GM18861 (cell line): ENCODE measurements at regions not wholly inside any gene's neighbourhood (a gene's known extent, or its start where the extent isn't known, plus 50 kb on each side); places are given as distances from the start of the nearest gene placed in this dataset.
"Not testable (repeated sequence)": the region's sequence is repeated elsewhere in the genome, so short reads cannot be mapped to it uniquely, and the experiment has no call there.

Experiments used
- ATAC-seq: cut with Tn5 transposase; IDR thresholded peaks from one replicate; pipeline ENCODE4 v1.9.1; 2021; ENCODE audit not compliant: unreplicated experiment

DNA sequence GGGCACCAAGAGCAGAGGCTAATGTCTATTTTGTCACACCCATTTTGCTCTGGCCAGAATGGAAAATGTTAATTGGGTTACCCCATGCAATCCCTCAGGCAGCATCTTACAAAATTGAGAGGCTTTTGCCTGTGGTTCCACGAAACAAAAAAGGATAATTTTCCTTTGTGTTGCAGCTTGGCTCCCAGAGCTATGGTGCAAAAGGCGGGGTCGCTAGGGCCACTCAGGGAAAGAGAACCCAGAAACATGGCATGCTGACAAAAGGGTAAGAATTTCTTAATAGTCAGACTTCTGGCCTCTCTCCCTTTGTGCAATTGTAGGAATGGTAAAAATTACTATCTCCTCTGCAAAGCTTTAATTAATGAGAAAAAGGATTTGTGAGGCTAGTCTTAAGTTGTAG is 119.6 kb upstream of the BANK1 start:
- ATAC-seq = no peak

DNA sequence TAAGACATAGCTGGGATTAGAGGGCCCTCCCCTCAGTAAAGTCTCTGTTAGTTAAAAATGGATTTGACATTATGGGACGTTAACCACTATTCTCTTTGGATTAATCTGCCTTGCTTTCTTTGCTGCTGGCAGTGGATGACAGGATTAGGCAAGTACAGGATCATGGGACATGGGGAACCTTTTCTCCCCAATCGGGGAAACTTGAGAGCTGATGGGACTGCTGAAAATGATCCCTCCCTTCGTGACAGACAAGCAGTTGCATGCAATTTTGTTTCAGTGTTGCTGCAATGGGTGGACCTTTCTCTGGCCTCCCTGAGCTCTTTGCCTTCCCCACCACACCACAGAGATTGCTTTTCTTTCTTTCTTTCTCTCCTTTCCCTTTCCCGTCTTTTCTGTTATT is 120.2 kb upstream of the BANK1 start:
- no peak for ATAC-seq

DNA sequence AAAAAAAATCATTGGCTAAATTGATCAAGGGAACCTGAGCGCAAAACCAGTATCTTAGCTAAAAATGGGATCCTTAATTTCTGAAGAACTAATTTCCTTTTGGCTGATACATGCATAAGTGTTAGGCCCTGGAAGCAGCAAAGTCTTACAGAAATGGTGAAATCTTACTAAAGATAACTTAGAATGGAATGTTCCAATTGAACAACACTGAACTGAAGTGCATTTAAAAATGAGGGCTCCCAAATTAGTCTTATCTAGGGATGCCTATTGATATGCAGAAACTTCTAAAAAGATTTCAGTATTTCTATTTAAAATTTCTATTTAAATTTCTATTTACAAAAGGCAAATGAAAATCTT is 120.7 kb upstream of the BANK1 start:
- no peak for ATAC-seq

DNA sequence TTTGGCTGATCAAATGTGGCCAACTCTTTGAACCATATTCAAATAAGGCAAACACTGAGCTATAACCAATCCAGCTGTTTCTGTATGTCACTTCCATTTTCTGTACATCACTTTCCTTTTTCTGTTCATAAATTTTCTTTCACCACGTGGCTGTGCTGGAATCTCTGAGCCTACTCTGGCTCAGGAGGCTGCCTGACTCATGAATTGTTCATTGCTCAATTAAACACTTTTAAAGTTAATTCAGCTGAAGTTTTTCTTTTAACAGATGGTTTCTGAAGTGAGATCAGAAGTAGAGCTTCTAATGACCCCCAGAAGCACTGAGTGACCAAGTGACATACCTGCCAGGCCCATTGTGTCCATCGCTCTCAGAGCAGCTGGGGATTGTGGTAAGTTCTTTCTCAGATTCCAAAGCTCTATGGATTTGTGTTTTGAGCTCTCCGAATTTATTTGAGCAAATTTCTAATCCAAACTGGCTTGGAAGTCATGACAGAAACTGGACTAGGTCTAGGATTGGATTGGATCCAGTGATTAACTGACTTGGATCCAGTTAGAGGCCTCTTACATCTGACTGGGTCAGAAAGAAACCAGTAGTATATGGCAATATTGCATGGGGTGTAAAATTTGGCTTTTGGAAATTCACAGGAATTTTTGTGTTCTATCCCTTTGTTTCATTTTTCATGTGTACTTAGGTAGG is 121.2 kb upstream of the BANK1 start:
- ATAC-seq = no peak

DNA sequence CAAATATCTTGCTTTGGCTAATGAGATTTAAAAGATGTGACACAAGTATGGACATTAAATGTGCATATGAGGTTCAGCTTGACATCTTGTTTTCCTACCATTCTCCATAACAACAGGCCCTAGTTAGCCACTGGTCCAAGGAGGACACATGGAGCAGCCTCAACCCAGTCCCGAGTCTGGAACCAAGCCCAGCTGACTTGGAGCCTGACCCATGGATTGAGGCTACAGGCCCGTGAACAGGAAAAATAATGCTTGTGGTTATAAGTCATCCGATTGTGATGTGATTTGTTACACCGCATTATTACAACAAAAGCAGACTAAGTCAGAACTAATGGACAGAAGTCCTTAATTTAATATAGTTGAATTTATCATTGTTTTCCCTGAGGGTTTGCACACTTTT is 123.2 kb upstream of the BANK1 start:
- ATAC-seq = no peak

DNA sequence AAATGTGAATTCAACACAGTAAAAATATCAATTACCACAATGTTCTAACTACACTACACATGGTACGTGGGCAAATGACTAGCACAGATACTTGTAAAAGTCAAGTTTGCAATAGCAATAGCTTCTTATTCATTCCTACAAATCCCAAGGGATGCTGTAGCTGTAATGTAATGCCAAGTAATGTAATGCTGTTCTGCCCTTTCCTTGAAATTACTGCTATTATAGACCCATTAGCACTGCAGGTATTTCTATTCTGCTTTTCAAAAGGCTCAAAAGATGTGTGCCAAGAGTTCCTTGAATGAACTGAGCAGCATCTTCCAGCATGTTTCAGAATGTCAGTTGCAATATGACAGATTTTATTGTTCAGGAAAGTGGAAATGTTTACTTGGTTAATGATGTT is 129.9 kb upstream of the BANK1 start:
- no peak for ATAC-seq

DNA sequence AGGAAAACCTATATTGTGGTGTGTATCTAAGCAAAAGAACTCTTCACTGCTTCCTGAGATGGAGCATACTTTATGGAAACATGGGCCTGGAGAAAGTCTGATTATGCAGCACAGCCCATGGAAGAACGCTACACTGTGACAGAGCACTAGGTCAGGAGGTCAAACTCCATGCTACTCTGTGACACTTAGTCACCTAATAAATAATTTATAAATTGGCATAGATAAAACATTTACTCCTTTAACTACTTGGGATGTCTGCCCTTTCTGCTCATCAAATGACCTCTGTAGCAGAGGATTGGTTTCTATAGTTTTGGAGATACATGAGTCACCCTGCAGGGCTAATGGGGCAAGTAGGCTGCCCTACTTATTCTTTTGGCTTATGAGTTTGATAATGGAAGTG is 134.7 kb upstream of the BANK1 start:
- ATAC-seq = no peak

DNA sequence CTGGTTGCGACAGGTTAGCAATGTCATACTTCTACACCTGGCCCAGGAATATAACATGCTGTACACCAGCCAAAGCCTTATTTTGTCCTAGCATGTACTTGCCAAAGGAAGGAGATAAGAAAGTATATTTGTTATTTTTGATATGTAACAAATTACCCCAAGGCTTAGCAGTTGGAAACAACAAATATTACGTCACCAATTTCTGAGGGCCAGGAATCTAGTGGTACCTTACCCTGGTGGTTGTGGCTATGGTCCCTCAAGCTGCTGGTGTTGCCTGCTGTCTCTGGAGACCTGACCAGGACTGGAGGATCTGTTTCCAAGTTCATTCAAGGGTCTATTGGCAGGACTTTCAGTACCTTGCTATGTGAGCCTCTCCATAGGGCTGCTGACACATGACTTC is 135.5 kb upstream of the BANK1 start:
- no peak for ATAC-seq

DNA sequence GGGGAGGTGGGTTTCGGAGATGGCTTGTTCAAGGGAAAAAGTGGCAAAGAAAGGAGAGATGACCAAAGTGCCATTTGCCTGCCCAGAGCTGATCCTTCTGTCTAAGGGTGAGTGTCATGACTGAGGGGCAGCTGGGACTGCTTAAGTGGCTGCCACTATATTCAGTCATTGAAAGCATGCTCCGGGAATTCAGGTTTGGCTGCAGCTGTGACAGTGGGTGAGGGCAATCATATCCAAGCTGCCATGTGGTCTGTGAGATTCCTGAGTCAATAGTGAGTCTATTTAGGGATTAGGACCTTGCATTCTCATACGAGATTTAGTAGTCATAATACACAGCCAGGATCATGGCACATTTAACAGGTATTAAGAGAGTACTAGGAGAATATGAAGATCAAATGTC is 138.8 kb upstream of the BANK1 start:
- no peak for ATAC-seq

DNA sequence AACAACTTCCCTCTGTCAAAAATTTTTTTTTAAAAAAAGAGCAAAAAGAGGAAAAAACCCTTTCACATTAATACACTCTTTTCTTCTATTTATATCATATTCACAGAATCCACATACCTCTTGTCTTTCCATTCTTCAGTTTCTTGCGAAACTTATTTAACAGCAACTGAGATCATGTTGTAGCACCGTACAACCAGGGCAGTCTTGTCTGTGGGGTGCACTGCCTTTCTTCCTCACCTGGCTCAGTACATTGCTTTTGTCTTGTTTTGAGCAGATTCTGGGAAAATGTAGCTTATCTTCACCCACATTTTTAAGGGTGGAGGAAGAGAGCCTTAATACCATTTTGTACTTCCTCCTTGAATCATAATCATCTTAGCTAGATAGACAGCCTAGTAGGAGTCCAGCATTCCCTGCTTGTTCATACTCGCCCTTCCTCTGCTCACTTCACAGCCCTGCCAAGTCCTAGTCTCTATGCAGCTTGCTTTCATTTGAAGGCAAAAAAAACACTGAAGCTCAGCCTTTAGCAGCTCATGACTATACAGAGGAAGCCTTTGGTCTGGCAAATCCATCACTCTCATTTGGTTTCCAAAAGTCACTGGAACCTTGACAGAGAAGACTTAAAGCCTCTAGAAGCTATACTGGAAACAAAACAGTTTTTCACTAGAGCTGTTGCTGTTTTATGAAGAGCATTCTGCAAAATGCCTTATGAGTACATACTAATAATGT is 140.6 kb upstream of the BANK1 start:
- ATAC-seq = no peak

DNA sequence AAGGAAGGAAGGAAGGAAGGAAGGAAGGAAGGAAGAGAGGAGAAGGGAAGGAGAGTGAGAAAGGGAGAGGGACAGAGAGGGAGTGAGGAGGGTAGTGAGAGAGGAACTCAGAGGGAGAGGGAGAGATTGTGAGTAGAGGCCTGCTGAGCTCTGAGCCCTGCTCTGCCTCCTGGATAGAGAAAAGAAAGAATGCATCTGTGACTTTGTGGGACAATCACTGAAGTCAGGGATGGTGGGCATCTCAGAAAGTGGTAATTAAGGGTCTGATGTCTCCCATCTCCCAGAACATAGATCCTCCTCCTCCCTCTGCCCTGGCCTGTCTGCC is 142.9 kb upstream of the BANK1 start:
- no peak for ATAC-seq

DNA sequence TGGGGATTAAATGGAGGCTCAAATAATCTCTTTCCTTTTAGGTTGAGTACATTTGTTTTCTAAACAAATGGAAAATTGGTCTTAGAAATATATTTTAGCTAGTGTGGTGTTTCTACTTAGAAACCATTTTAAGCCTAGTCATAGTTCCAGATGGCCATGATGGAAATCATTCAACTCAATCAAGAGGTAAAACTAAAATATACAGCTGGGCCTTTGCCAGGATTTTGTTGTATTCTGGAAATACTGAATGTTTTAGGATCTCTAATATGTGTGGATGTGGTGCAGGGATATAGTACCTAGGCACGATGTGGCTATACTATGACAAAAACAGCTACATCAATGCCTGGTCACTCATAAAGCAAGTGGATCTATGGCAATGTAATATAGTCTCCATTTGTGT is 146.0 kb upstream of the BANK1 start:
- no peak for ATAC-seq

DNA sequence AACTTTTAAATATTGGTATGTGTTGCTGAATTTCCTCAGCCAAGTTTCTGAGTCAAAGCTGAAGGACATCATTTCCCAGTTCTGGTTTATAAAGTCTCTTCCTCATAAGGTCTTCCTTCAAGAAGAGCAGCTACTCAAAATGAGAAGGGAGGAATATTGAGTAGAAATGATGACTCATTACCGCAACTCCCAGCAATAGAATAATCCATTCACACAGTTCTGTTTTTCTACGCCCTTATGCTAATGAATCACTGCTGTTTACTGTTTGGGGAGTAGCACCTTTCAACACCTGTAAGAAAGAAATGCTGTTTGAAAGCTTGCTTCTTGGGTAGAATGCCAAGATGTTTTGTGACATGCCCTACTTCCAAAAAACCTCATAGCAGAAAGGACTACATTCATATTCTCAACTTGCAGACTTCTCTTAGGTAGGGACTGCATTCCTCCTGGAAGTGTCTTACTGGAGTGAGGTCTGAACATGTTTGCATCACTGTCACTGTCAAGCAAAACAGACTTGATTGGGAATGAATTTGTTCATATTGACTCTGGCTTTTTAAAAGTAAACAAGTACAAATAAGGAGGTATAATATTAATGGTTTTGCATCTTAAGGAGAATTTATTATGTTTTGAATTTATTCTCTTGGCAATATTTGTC is 147.2 kb upstream of the BANK1 start:
- no peak for ATAC-seq

DNA sequence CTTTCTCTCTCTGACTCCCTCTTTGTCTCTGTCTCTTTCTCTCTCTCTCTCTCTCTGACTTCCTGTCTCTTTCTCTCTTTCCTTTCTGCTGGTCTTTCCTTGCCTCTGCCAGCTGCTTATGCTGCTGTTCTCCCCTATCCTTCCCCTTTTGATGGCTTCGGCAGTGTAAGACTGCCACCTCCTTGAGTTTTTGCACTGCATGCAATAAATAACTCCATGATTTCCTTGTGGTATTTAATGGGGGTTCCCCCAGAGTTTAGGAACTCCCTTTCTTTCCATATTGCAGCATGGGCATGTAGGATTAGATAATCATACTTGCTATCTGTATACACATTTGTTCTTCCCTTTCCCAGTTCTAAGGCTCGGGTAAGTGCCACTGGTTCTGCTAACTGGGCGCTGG is 157.8 kb upstream of the BANK1 start:
- ATAC-seq = not testable (repeated sequence)

DNA sequence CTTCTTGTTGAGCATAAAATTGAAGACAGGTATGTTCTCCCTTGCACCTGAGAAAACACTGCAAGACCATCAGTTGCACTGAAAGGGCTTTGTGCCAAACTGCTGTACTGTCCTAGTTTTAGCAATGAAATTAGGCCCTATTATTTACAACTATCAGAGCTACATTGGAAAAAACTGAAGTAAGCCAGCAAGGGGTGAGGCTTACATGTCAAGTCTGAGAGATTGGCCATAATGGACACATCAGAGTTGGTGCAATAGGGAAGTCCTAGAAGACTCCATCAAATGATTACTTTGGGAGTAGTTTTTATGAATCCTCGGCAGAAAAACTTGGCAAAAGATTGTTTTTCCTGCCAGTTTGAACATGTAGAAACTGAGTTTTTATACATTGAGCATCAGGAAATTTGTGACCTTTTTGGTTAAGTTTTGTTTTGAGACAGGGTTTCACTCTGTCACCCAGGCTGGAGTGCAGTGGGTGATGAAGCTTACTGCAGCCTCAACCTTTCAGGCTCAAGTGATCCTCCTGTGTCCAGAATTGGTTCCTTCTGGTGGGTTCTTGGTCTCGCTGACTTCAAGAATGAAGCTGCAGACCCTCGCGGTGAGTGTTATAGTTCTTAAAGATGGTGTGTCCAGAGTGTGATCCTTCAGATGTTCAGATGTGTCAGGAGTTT is 160.1 kb upstream of the BANK1 start:
- no peak for ATAC-seq

DNA sequence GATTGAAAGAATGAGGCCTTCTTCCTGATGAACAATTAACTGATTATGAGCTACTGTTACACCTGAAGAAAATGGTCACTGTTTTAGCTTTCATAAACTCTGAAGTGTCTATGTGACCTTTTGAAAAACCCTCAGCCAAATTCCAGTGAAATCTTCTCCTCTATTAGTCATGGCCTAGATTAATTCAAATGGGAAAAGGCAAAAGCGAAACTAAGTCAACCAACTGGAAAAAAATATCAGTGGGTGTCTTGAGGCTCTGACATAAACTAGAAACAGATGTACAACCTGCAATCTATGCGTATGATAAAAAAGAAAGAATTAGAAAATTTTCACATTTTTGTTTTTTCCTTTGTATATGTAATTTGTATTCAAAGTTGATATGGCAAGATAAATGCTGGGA is 169.4 kb upstream of the BANK1 start:
- ATAC-seq = no peak

DNA sequence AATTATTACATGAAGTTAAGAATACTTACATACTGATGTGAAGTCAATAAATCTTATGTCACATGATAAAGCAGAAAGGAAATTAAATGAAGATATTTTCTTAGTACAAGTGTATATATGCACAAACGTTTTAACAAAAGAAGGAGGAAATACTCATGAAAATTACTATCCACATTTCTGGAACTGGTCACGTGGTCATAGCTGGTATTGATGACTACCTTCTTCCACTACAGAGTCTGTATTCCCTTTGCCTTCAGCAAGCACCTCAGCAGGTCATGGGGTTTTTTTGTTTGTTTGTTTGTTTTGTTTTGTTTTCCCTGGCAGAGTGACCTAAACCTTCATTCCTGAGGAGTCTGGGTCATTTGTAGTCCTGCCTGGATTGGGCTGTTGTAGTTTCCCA is 174.9 kb upstream of the BANK1 start:
- ATAC-seq = no peak

DNA sequence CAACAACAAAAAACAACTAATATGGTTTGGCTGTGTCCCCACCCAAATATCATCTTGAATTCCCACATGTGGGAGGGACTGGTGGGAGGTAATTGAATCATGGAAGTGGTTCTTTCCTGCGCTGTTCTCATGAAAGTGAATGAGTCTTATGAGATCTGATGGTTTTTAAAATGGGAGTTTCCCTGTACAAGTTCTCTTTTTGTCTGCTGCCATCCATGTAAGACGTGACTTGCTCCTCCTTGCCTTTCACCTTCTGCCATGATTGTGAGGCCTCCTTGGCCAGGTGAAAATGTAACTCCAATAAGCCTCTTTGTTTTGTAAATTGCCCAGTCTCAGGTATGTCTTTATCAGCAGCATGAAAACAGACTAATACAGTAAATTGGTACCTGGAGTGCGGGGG is 183.5 kb upstream of the BANK1 start:
- ATAC-seq = not testable (repeated sequence)

DNA sequence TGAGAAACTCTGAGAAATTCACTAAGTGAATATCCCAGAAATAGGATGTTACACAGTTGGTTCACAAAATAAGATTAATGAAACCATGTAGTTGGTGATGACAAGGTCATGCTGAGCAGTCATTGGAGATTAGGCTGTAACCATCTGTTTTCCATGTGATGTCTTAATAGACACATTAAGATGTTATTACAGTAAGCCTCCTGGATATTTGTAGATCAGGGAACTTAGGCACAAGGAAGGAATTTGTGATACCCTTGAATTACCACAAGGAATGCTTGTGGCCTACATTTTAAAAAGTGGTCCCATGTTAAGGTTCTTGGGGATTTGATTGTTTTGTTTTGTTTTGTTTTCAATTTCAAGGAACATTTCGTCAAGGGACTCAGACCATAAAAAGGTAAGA is 185.6 kb upstream of the BANK1 start:
- no peak for ATAC-seq

DNA sequence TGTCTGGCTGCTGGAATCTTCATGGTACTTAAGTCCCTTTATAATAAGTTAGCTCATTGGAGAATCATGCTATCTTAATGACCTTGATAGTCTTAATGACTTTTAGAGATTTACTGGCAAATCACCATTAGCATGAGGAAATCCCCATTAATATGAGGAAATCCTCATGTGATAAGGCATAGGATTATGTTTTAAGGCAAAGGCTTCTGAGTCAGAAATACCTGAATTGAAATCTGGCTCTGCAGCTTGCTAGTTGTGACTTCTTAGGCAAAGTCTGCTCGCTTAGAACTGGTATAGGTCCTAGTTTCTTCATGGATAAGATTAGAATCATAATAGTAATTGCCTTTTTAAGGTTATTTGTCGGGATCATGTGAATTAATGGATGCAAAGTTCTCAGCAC is 190.2 kb upstream of the BANK1 start:
- no peak for ATAC-seq

DNA sequence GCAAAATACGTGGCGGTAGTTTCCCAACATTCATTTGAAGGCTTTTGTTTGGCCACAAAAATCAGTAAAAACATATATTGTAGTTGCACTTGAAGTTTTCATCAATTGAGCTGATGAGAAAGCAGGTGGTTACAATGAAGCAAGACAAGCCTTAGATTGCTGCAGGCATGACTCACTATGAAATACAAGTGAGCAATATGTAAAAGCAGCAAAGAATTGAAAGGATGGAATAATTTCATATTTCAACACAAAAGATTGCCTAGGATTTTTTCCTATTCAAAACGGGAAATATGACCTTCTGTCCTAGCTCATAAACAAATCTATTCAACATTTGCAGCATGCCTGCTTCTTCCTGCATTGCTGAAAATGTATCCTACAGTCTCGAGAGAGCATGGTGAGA is 190.9 kb upstream of the BANK1 start:
- ATAC-seq = no peak
